IMR-90 (cell line): ENCODE measurements at regions not wholly inside any gene's neighbourhood (a gene's known extent, or its start where the extent isn't known, plus 50 kb on each side); places are given as distances from the start of the nearest gene placed in this dataset.

Experiments used
- ATAC-seq: fragments of 200-7000 bp; cut with Tn5 transposase; 2 replicates; pipeline ENCODE4 v1.9.1; 2020; ENCODE audit warnings: low read depth, mild to moderate bottlenecking, moderate library complexity
- BruUV-seq: library from RNA; stranded (reverse); fragments of 400-500 nt; replicated peaks from 2 replicates; lab custom pipeline; 2021; lab: Mats Ljungman, UMichigan
- CTCF ChIA-PET: fragments of 300-600 bp; formaldehyde crosslinking; extraction: SDS; loops from one replicate; lab custom pipeline; 2021; ENCODE audit warnings: antibody characterized with exemption; lab: Yijun Ruan, JAX
- POLR2A ChIA-PET: fragments of 300-600 bp; sonication (Branson Sonifier 250); formaldehyde crosslinking; loops from one replicate; lab custom pipeline; 2022; ENCODE audit warnings: antibody characterized with exemption; ENCODE audit not compliant: unreplicated experiment; lab: Charles Lee
- DNase-seq: peaks from one replicate; pipeline ENCODE4 v3.0.0; 2013
- H2AFZ ChIP-seq: replicated peaks from 2 replicates; pipeline ENCODE3; 2013; ENCODE audit warnings: low read length, mild to moderate bottlenecking; ENCODE audit not compliant: poor library complexity
- H2AK5ac ChIP-seq: 2 replicates; pipeline ENCODE4 v1.6.1; 2013; ENCODE audit warnings: low read depth, low read length, inconsistent platforms
- H2AK9ac ChIP-seq: replicated peaks from 2 replicates; pipeline ENCODE3; 2013; ENCODE audit warnings: mild to moderate bottlenecking, low read depth, low read length, moderate library complexity; ENCODE audit not compliant: poor library complexity
- H2BK120ac ChIP-seq: 2 replicates; pipeline ENCODE4 v1.6.1; 2013; ENCODE audit warnings: low read depth, low read length, inconsistent platforms
- H2BK15ac ChIP-seq: 3 replicates; pipeline ENCODE4 v1.6.1; 2013; ENCODE audit warnings: low read depth, low read length, inconsistent platforms
- H2BK20ac ChIP-seq: 2 replicates; pipeline ENCODE4 v1.6.1; 2013; ENCODE audit warnings: low read depth, mild to moderate bottlenecking, inconsistent platforms, low read length, moderate library complexity
- H2BK5ac ChIP-seq: 2 replicates; pipeline ENCODE4 v1.6.1; 2013; ENCODE audit warnings: mild to moderate bottlenecking, low read depth, low read length, inconsistent platforms; ENCODE audit not compliant: poor library complexity, severe bottlenecking
- H3K14ac ChIP-seq: replicated peaks from 2 replicates; pipeline ENCODE4 v1.6.1; 2013; ENCODE audit warnings: low read depth, low read length, inconsistent platforms
- H3K18ac ChIP-seq: 2 replicates; pipeline ENCODE4 v1.6.1; 2013; ENCODE audit warnings: low read depth, low read length, control low read depth
- H3K23ac ChIP-seq: 2 replicates; pipeline ENCODE4 v1.6.1; 2013; ENCODE audit warnings: low read depth, low read length, inconsistent platforms
- H3K27ac ChIP-seq: 2 replicates; pipeline ENCODE4 v1.5.1; 2013; ENCODE audit warnings: mild to moderate bottlenecking, control low read depth, low read length; ENCODE audit not compliant: insufficient read depth
- H3K27me3 ChIP-seq: 2 replicates; pipeline ENCODE4 v1.6.1; 2013; ENCODE audit warnings: low read length; ENCODE audit not compliant: control insufficient read depth, insufficient read depth
- H3K36me3 ChIP-seq: 2 replicates; pipeline ENCODE4 v1.6.1; 2013; ENCODE audit warnings: low read length, mixed read lengths; ENCODE audit not compliant: control insufficient read depth, insufficient read depth
- H3K4ac ChIP-seq: 2 replicates; pipeline ENCODE4 v1.6.1; 2013; ENCODE audit warnings: low read depth, low read length, inconsistent platforms
- H3K4me1 ChIP-seq: 2 replicates; pipeline ENCODE4 v1.6.1; 2013; ENCODE audit warnings: low read length, mixed read lengths; ENCODE audit not compliant: control insufficient read depth, insufficient read depth
- H3K4me2 ChIP-seq: 2 replicates; pipeline ENCODE4 v1.6.1; 2013; ENCODE audit warnings: low read depth, mild to moderate bottlenecking, control low read depth, low read length, moderate library complexity
- H3K4me3 ChIP-seq: 2 replicates; pipeline ENCODE4 v1.5.1; 2013; ENCODE audit warnings: low read depth, mild to moderate bottlenecking, control low read depth, low read length, moderate library complexity; ENCODE audit not compliant: insufficient read depth
- H3K56ac ChIP-seq: 2 replicates; pipeline ENCODE4 v1.6.1; 2013; ENCODE audit warnings: low read length, inconsistent platforms; ENCODE audit not compliant: insufficient read depth; ENCODE audit errors: extremely low read depth
- H3K79me1 ChIP-seq, 2 experiments: 2 replicates each; pipeline ENCODE4 v1.6.1; 2013; ENCODE audit warnings: low read length in 2 of 2, inconsistent platforms in 1 of 2, low read depth in 1 of 2
- H3K9ac ChIP-seq: 2 replicates; pipeline ENCODE4 v1.6.1; 2013; ENCODE audit warnings: low read depth, low read length, control low read depth
- H3K9me1 ChIP-seq: 2 replicates; pipeline ENCODE4 v1.6.1; 2013; ENCODE audit warnings: low read length, inconsistent platforms; ENCODE audit not compliant: insufficient read depth
- H3K9me3 ChIP-seq: 2 replicates; pipeline ENCODE4 v1.6.1; 2013; ENCODE audit warnings: low read length; ENCODE audit not compliant: control insufficient read depth, insufficient read depth
- H4K20me1 ChIP-seq: 2 replicates; pipeline ENCODE4 v1.6.1; 2013; ENCODE audit warnings: low read length, inconsistent platforms; ENCODE audit not compliant: insufficient read depth
- H4K5ac ChIP-seq: 2 replicates; pipeline ENCODE4 v1.6.1; 2013; ENCODE audit warnings: mild to moderate bottlenecking, low read depth, low read length, control low read depth
- H4K8ac ChIP-seq, 2 experiments: 2 replicates each; pipeline ENCODE4 v1.6.1; 2013; ENCODE audit warnings: low read depth in 2 of 2, low read length in 2 of 2, control low read depth in 1 of 2, inconsistent platforms in 1 of 2
- H4K91ac ChIP-seq: 2 replicates; pipeline ENCODE4 v1.6.1; 2013; ENCODE audit warnings: low read depth, low read length, inconsistent platforms; ENCODE audit not compliant: insufficient read depth
- BHLHE40 ChIP-seq: fragments of 150-350 bp; IDR thresholded peaks from 2 replicates; pipeline ENCODE4 v1.6.1; 2016; ENCODE audit warnings: mild to moderate bottlenecking, low read depth, low read length
- CHD1 ChIP-seq: IDR thresholded peaks from 2 replicates; pipeline ENCODE4 v1.6.1; 2012; ENCODE audit warnings: low read depth, low read length, improper control_type of control experiment
- FOS ChIP-seq: fragments of 150-350 bp; IDR thresholded peaks from 2 replicates; pipeline ENCODE4 v1.6.1; 2016; ENCODE audit warnings: low read depth, low read length
- POLR2A ChIP-seq: IDR thresholded peaks from 2 replicates; pipeline ENCODE4 v1.6.1; 2012; ENCODE audit warnings: mild to moderate bottlenecking, low read depth, low read length
- RAD21 ChIP-seq: IDR thresholded peaks from 2 replicates; pipeline ENCODE4 v1.6.1; 2012; ENCODE audit warnings: low read length, improper control_type of control experiment
- WGBS, 2 experiments: methylation state at CpG; one replicate each; pipeline versions ENCODE4 v1.1.5 to v1.1.7; 2013; ENCODE audit warnings: missing lambda C conversion rate in 2 of 2; ENCODE audit not compliant: insufficient read length in 1 of 2; ENCODE audit errors: extremely low coverage in 2 of 2; 5-methylcytosine and 5-hydroxymethylcytosine counted together
- dilution Hi-C: fragments of 300-500 bp; cut with HindIII; formaldehyde crosslinking; loops from one replicate; pipeline ENCODE4 v1.14.3; 2018; ENCODE audit warnings: low sequenced_read_pairs; ENCODE audit not compliant: unreplicated experiment
- in situ Hi-C: fragments of 300-500 bp; cut with MboI; formaldehyde crosslinking; loops from 3 replicates; pipeline ENCODE4 v1.14.3; 2019; ENCODE audit warnings: low sequenced_read_pairs, inconsistent platforms, mixed read lengths
- intact Hi-C: fragments of 100-400 bp; cut with micrococcal nuclease; formaldehyde crosslinking; loops from 2 replicates; pipeline ENCODE4 v1.10.0; 2022
- TF ChIP-seq, protein P1 (sequence below): fragments of 150-350 bp; IDR thresholded peaks from 2 replicates; pipeline ENCODE4 v1.6.1; 2016; ENCODE audit warnings: low read depth, mild to moderate bottlenecking, low read length, moderate library complexity, borderline replicate concordance

- CTCF ChIA-PET = no interaction called here
- H4K91ac ChIP-seq = no peak overlapping the region
- H2AFZ ChIP-seq = no peak overlapping the region
- no peak overlapping the region for H4K8ac ChIP-seq
- no peak overlapping the region for H3K23ac ChIP-seq
- POLR2A ChIA-PET = no interaction called here
- no peaks in the 10 kb centered on the region for H3K9me3 ChIP-seq
- H2BK5ac ChIP-seq = no peak overlapping the region
- no CpG with 5 or more reads among the region's 3 CpGs for WGBS, 2 experiments
- no peak overlapping the region for H3K27ac ChIP-seq
- H3K36me3 ChIP-seq = no peaks in the 10 kb centered on the region
- no peaks in the 10 kb centered on the region for H3K4me1 ChIP-seq
- no peak overlapping the region for H3K4me2 ChIP-seq
- H3K4ac ChIP-seq = no peak overlapping the region
- no peak overlapping the region for H3K9ac ChIP-seq
- no peaks in the 10 kb centered on the region for H3K9me1 ChIP-seq
- H3K4me3 ChIP-seq = no peak overlapping the region
- no TSS peak for BruUV-seq
- no peak overlapping the region for H2BK120ac ChIP-seq
- dilution Hi-C loops (no loop called here), intact Hi-C loops (no loop called here), in situ Hi-C loops (no loop called here)
- TF ChIP-seq BHLHE40 (no peak), POLR2A (no peak), FOS (no peak), CHD1 (no peak), RAD21 (no peak)
- TF ChIP-seq, protein P1, sequence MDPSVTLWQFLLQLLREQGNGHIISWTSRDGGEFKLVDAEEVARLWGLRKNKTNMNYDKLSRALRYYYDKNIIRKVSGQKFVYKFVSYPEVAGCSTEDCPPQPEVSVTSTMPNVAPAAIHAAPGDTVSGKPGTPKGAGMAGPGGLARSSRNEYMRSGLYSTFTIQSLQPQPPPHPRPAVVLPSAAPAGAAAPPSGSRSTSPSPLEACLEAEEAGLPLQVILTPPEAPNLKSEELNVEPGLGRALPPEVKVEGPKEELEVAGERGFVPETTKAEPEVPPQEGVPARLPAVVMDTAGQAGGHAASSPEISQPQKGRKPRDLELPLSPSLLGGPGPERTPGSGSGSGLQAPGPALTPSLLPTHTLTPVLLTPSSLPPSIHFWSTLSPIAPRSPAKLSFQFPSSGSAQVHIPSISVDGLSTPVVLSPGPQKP = no peak
- H2BK15ac ChIP-seq = no peak overlapping the region
- DNase-seq (no peak), ATAC-seq (no peak)
- H2AK9ac ChIP-seq = no peak overlapping the region
- no peak overlapping the region for H3K14ac ChIP-seq
- no peaks in the 10 kb centered on the region for H3K79me1 ChIP-seq
- H2BK20ac ChIP-seq = no peak overlapping the region
- no peak overlapping the region for H4K5ac ChIP-seq
- H3K56ac ChIP-seq = no peak overlapping the region
- H2AK5ac ChIP-seq = no peak overlapping the region
- no peaks in the 10 kb centered on the region for H3K27me3 ChIP-seq
- no peaks in the 10 kb centered on the region for H4K20me1 ChIP-seq
- no peak overlapping the region for H3K18ac ChIP-seq
These were observed 179.3 kb upstream of the RIMS1 start for GRCh38 chr6:71707059-71707458.
